Uterus (tissue), 3 donors: ENCODE measurements at regions not wholly inside any gene's neighbourhood (a gene's known extent, or its start where the extent isn't known, plus 50 kb on each side); places are given as distances from the start of the nearest gene placed in this dataset.
"Not testable (repeated sequence)": the region's sequence is repeated elsewhere in the genome, so short reads cannot be mapped to it uniquely, and the experiment has no call there.

Source experiments
- DNase-seq, 2 donors: peaks; one replicate each; pipeline ENCODE4 v3.0.0-alpha.2; 2019 to 2020
- H3K27ac ChIP-seq, 2 donors: fragments of 200-600 bp; sonication (generic); 1 replicate in 1 of 2; 2 replicates in 1 of 2; pipeline ENCODE4 v1.5.1; 2016 to 2018
- H3K27me3 ChIP-seq, 2 donors: fragments of 200-600 bp; sonication (generic); one replicate each; pipeline ENCODE4 v1.5.1; 2018 to 2019; ENCODE audit warnings: control low read depth in 1 of 2
- H3K36me3 ChIP-seq, 2 donors: fragments of 200-600 bp; sonication (generic); one replicate each; pipeline ENCODE4 v1.5.1; 2019; ENCODE audit warnings: control low read depth in 1 of 2
- H3K4me1 ChIP-seq, 2 donors: fragments of 200-600 bp; sonication (generic); one replicate each; pipeline ENCODE4 v1.5.1; 2018 to 2019; ENCODE audit warnings: control low read depth in 1 of 2
- H3K4me3 ChIP-seq, 2 donors: fragments of 200-600 bp; sonication (generic); 1 replicate in 1 of 2; 2 replicates in 1 of 2; pipeline ENCODE4 v1.5.1; 2018 to 2019; ENCODE audit warnings: mild to moderate bottlenecking in 1 of 2
- H3K9me3 ChIP-seq, 2 donors: fragments of 200-600 bp; sonication (generic); one replicate each; pipeline ENCODE4 v1.5.1; 2019; ENCODE audit warnings: control low read depth in 1 of 2
- POLR2A ChIP-seq, 2 donors: fragments of 450-650 bp; IDR thresholded peaks; one replicate each; pipeline ENCODE4 v1.6.1; 2016; ENCODE audit warnings: antibody characterized with exemption in 2 of 2, mild to moderate bottlenecking in 1 of 2, moderate library complexity in 1 of 2
- intact Hi-C: fragments of 100-400 bp; cut with DNase I; formaldehyde crosslinking; loops from one replicate; pipeline ENCODE4 v1.15.1; 2023; ENCODE audit warnings: low total_unique reads
- TF ChIP-seq, protein P1 (sequence below), 4 experiments: fragments of 200-600 bp in 2 of 4; fragments of 450-650 bp in 2 of 4; sonication (generic) in 2 of 4; IDR thresholded peaks; one replicate each; pipeline ENCODE4 v1.5.1; 2016 to 2019; ENCODE audit warnings: antibody characterized with exemption in 4 of 4, mild to moderate bottlenecking in 2 of 4, moderate library complexity in 1 of 4
- donor health status: DM: yes; HTN: yes; CAD: no.

DNA sequence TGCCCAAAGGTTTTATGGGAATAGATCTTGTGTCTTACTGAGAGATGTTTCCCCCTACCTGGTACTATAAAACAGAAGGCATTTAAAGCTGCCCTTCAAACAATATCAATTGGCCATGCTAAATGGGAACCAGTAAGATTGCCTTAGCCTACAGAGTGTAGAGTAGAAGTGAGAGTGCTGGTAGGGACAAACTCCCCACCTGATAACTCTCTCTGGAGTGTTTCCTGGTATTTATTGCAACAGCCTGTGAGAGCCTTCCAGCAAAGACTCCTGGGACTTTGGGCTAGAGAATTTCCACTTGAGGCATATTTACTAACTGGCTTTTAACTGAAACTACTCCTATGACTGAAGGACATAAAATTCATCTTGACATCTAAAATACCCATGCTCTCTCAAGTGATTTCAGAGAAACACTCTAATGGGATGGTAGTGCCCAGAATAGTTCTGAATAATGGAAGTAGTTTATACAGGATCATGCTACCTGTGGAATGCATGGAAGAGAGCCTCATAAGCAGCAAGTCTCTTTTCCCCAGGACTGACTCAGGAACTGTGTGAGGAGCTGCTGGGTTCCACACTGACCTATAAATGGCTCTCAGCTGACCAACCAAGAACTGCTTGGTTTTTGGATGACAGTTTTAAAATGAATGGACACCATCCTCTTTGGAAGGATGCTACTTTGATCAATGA, 132.7 kb upstream of the SLITRK5 start:
- TF ChIP-seq, protein P1, sequence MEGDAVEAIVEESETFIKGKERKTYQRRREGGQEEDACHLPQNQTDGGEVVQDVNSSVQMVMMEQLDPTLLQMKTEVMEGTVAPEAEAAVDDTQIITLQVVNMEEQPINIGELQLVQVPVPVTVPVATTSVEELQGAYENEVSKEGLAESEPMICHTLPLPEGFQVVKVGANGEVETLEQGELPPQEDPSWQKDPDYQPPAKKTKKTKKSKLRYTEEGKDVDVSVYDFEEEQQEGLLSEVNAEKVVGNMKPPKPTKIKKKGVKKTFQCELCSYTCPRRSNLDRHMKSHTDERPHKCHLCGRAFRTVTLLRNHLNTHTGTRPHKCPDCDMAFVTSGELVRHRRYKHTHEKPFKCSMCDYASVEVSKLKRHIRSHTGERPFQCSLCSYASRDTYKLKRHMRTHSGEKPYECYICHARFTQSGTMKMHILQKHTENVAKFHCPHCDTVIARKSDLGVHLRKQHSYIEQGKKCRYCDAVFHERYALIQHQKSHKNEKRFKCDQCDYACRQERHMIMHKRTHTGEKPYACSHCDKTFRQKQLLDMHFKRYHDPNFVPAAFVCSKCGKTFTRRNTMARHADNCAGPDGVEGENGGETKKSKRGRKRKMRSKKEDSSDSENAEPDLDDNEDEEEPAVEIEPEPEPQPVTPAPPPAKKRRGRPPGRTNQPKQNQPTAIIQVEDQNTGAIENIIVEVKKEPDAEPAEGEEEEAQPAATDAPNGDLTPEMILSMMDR (IDR thresholded peaks at IDR 0.05): no peak
- TF ChIP-seq POLR2A (IDR thresholded peaks at IDR 0.05): no peak
- DNase-seq: no peak
- Histone ChIP-seq H3K27me3 (no peaks in the 10 kb centered on the region), H3K4me3 (no peak overlapping the region), H3K36me3 (no peaks in the 10 kb centered on the region), H3K4me1 (no peaks in the 10 kb centered on the region), H3K27ac (no peak overlapping the region), H3K9me3 (no peaks in the 10 kb centered on the region)
- intact Hi-C loops: no loop called here

DNA sequence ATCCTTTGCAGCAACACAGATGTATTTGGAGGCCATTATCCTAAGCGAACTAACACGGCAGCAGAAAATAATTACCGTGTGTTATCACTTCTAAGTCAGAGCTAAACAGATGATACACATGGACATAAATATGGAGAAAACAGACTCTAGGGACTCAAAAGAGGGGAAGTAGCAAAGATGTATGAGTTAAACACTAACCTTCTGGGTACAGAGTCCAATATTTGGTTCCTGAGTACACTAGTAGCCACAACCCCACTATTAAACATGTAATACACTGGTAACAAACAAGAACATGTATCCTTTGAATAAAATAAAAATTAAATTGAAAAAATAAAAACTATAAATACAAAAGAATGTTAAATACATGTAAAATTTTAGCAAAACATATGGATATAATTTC, 118.0 kb upstream of the SLITRK5 start:
- intact Hi-C loops: no loop called here

DNA sequence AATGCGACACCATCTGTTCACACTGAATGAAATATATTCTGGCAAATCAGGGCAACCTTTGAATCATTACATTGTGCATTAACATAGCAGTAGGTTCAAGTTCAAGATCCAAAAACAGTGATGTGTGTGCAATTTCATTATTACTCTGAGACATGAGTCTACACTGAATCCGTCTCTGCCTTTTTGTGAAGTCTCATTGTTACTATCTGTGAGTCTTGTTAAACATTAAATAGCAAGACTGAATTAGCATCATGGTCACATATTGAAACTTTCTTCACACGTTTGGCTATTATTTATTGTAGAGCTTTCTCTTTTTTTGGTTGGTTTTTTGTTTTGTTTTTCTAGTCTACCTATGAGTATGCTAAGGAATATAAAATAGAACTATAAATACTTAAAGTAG, 117.1 kb upstream of the SLITRK5 start:
- DNase-seq: no peak
- TF ChIP-seq, protein P1 (IDR thresholded peaks at IDR 0.05): no peak
- TF ChIP-seq POLR2A (IDR thresholded peaks at IDR 0.05): no peak
- Histone ChIP-seq H3K4me1 (no peaks in the 10 kb centered on the region), H3K9me3 (no peaks in the 10 kb centered on the region), H3K36me3 (no peaks in the 10 kb centered on the region), H3K4me3 (no peak overlapping the region), H3K27me3 (no peaks in the 10 kb centered on the region), H3K27ac (no peak overlapping the region)
- intact Hi-C loops: no loop called here

More for the DNA sequence above, 118.0 kb upstream of the SLITRK5 start:
- no peak overlapping the region for H3K4me3 ChIP-seq
- TF ChIP-seq, protein P1 (IDR thresholded peaks at IDR 0.05): no peak
- TF ChIP-seq POLR2A (IDR thresholded peaks at IDR 0.05): no peak
- no peak overlapping the region for H3K27ac ChIP-seq
- no peaks in the 10 kb centered on the region for H3K36me3 ChIP-seq
- H3K27me3 ChIP-seq: no peaks in the 10 kb centered on the region
- H3K4me1 ChIP-seq: no peaks in the 10 kb centered on the region
- no peak for DNase-seq
- H3K9me3 ChIP-seq: no peaks in the 10 kb centered on the region

DNA sequence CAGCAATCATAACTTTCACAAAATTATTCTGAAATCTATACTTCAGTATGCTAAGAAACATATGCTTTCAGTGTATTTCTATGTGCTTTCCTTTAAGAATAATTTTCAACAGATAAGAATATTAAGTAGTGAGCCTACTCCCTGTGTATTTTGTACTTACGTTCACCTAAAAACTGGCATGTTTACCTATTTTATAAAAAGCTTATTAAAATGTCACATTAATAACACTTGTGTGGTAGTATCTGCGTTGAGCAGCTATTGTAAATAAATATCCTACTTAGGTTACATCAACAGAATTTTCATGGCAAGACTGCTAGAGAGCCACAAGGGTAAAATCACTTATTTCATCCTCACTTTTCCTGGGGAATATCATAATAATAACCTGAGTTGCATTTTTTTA, 113.4 kb upstream of the SLITRK5 start:
- H3K4me3 ChIP-seq: no peak overlapping the region
- intact Hi-C loops: no loop called here
- H3K27me3 ChIP-seq: no peaks in the 10 kb centered on the region
- TF ChIP-seq, protein P1 (IDR thresholded peaks at IDR 0.05): no peak
- TF ChIP-seq POLR2A (IDR thresholded peaks at IDR 0.05): no peak
- no peaks in the 10 kb centered on the region for H3K4me1 ChIP-seq
- H3K27ac ChIP-seq: no peak overlapping the region
- no peak for DNase-seq
- H3K36me3 ChIP-seq: no peaks in the 10 kb centered on the region
- H3K9me3 ChIP-seq: no peaks in the 10 kb centered on the region

DNA sequence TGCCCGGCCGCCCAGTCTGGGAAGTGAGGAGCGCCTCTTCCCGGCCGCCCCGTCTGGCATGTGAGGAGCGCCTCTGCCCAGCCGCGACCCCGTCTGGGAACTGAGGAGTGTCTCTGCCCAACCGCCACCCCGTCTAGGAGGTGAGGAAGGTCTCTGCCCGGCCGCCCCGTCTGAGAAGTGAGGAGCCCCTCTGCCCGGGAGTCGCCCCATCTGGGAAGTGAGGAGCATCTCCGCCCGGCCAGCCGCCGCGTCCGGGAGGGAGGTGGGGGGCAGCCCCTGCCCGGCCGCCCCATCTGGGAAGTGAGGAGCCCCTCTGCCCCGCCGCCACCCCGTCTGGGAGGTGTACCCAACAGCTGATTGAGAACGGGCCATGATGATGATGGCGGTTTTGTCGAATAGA, 109.6 kb upstream of the SLITRK5 start:
- H3K4me1 ChIP-seq, H3K36me3 ChIP-seq, intact Hi-C loops, DNase-seq, H3K27me3 ChIP-seq, H3K9me3 ChIP-seq, H3K4me3 ChIP-seq, H3K27ac ChIP-seq: not testable (repeated sequence)

DNA sequence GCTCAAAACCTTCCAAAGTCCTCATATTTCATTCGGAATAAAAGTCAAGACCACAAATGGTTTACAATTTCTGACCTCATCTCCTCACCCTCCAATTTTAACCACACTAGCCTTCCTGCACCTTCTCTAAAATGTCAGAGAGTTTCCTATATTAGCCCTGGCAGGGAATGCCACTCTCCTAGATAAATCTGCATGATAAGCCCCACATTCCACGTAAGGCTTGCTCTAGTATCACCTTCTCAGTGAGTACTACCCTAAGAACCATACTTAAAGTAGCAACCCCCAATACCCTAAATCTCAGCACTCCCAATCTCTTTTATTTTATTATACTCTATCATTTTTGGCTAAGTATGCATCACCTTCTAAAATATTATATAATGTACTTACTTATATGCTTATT, 100.5 kb upstream of the SLITRK5 start:
- H3K27ac ChIP-seq: no peak overlapping the region
- H3K4me1 ChIP-seq: no peaks in the 10 kb centered on the region
- intact Hi-C loops: no loop called here
- H3K36me3 ChIP-seq: no peaks in the 10 kb centered on the region
- no peaks in the 10 kb centered on the region for H3K9me3 ChIP-seq
- no peak for DNase-seq
- no peak overlapping the region for H3K4me3 ChIP-seq
- no peaks in the 10 kb centered on the region for H3K27me3 ChIP-seq
- TF ChIP-seq, protein P1 (IDR thresholded peaks at IDR 0.05): no peak
- no peak for TF ChIP-seq POLR2A (IDR thresholded peaks at IDR 0.05)
